A673 (cell line): ENCODE measurements at regions not wholly inside any gene's neighbourhood (a gene's known extent, or its start where the extent isn't known, plus 50 kb on each side); places are given as distances from the start of the nearest gene placed in this dataset.

Source experiments
- CTCF ChIP-seq: fragments of 300-800, 200-600 bp; sonication (generic); conservative IDR thresholded peaks from 2 replicates; pipeline ENCODE4 v1.5.1; 2017; ENCODE audit warnings: low read depth, mild to moderate bottlenecking, antibody characterized with exemption, low read length, moderate library complexity, mixed read lengths
- EZH2 ChIP-seq: fragments of 200-600 bp; sonication (generic); IDR thresholded peaks from 2 replicates; pipeline ENCODE4 v1.6.1; 2017; ENCODE audit warnings: borderline replicate concordance, low read depth, mild to moderate bottlenecking, mixed read lengths, antibody characterized with exemption, low read length; ENCODE audit not compliant: poor library complexity, severe bottlenecking

GRCh38 chr3:43978708-43979107 lies 263.0 kb upstream of the TOPAZ1 start:
- TF ChIP-seq CTCF, result no peak
- no peak for TF ChIP-seq EZH2
